SK-N-MC (cell line): ENCODE measurements at regions not wholly inside any gene's neighbourhood (a gene's known extent, or its start where the extent isn't known, plus 50 kb on each side); places are given as distances from the start of the nearest gene placed in this dataset.

Experiments used
- EZH2 ChIP-seq: fragments of 200-600 bp; sonication (generic); IDR thresholded peaks from one replicate; pipeline ENCODE4 v1.6.1; 2017; ENCODE audit warnings: antibody characterized with exemption
- FOXP2 ChIP-seq: optimal IDR thresholded peaks from 2 replicates; pipeline ENCODE3; 2011; ENCODE audit warnings: mild to moderate bottlenecking, moderate library complexity; ENCODE audit not compliant: insufficient read depth; ENCODE audit errors: extremely low read length, control extremely low read depth

GRCh38 chr14:97368049-97368448 is 570.9 kb downstream of the VRK1 start:
- no peak for TF ChIP-seq EZH2
- TF ChIP-seq FOXP2: no peak
